ENCODE measurements at regions not wholly inside any gene's neighbourhood (a gene's known extent, or its start where the extent isn't known, plus 50 kb on each side); places are given as distances from the start of the nearest gene placed in this dataset.

DNA sequence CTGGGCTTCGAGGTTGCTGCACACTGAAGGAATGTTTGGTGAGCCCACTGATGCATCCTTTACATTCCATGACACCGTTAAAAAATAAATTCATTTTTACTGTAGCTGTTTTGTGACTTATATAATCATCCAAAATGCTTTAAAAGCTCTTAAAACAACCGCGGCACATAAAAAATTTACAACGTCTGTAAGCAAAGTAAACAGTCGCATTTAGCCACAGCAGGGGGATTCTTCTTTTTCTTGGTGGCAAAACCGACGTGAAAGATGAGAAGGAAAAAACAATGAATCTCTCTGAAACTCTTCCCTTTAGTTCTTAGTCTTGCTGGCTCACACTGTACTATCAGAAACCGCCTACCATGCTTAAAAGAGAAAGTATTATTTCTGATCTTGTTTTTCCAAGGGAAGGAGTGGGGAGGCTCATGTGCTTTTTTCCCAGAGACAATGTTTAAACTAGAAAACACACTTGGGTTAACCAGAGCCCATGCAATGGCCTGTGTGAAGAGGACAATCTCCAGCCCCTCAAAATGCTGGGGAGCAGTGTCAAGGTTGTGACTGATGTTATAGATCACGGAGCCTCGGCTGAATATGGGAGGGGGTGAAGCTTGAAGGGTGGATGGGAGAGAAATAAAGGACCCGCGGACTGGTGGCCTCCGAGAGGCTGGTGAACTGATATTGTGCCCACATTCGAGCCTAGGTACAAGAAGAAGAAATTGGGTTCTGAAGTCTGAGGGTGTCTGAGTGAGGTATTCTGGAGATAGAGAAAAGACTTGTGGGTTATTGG lies 91.1 kb downstream of the IRF8 start:
- ChIA-PET POLR2A (ENCODE audit: low non-redundant PET) (no interaction called here), CTCF (interaction anchor here (0.6 to 4.2 kb wide), 2 partner anchors 169 to 1424 kb away, joined by 3 to 63 read pairs; no protein-coding TSS in a partner anchor)
- TF ChIP-seq, protein P1, sequence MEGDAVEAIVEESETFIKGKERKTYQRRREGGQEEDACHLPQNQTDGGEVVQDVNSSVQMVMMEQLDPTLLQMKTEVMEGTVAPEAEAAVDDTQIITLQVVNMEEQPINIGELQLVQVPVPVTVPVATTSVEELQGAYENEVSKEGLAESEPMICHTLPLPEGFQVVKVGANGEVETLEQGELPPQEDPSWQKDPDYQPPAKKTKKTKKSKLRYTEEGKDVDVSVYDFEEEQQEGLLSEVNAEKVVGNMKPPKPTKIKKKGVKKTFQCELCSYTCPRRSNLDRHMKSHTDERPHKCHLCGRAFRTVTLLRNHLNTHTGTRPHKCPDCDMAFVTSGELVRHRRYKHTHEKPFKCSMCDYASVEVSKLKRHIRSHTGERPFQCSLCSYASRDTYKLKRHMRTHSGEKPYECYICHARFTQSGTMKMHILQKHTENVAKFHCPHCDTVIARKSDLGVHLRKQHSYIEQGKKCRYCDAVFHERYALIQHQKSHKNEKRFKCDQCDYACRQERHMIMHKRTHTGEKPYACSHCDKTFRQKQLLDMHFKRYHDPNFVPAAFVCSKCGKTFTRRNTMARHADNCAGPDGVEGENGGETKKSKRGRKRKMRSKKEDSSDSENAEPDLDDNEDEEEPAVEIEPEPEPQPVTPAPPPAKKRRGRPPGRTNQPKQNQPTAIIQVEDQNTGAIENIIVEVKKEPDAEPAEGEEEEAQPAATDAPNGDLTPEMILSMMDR (conservative IDR thresholded peaks at IDR 0.05; ENCODE audit: low read depth): no peak
- no peak overlapping the region for H3K27ac ChIP-seq
- no peak for DNase-seq (ENCODE audit: low spot score)

DNA sequence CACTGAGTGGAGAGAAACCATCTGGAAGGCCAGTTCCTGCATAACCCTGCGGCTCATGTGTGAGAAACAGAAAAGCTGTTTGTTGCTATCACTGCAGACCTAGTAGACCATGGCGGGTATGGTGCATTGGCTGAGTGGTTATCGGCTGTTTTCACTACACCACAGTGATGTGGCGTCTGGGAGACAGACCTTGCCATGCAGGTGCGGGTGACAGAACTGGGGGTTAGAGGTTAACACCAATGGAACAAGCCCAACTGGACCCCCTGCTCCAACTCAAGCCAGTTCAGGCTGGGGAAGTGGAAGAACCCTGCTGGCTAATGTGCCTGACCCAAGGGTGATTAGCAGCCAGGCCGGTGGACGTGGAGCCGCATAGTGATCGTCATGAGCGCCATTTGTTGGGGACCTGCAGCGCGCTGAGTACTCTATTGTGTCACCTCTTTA lies 91.9 kb downstream of the IRF8 start:
- TF ChIP-seq, protein P1 (conservative IDR thresholded peaks at IDR 0.05; ENCODE audit: low read depth): no peak
- DNase-seq (ENCODE audit: low spot score): no peak
- CTCF ChIA-PET: interaction anchor here (0.6 to 0.9 kb wide), 2 partner anchors 169 to 170 kb away, joined by 3 to 5 read pairs; no protein-coding TSS in a partner anchor
- H3K27ac ChIP-seq: no peak overlapping the region
- POLR2A ChIA-PET (ENCODE audit: low non-redundant PET): no interaction called here

DNA sequence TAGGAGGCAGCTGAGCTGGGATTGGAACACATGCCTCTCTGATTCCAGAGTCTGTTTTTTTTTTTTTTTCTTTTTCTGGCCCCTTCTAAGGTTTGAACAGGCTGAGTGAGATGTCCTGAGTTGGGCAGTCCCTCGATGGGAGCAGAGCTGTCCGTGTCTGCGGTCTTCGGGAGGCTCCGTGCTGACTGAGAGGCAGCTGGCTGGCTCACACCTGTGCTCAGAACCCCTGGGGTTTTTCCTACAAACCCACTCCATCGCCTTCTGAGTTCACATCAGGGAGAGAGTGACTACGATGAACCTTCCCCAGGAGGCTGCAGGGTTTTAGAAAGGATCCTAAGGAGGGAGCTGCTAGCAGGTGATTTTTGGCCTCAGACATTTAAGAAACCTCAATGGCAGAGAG lies 92.5 kb downstream of the IRF8 start:
- TF ChIP-seq, protein P1 (conservative IDR thresholded peaks at IDR 0.05; ENCODE audit: low read depth): no peak
- ChIA-PET CTCF (interaction anchor here (0.6 to 0.9 kb wide), 2 partner anchors 170 to 171 kb away, joined by 3 to 5 read pairs; no protein-coding TSS in a partner anchor), POLR2A (ENCODE audit: low non-redundant PET) (no interaction called here)
- no peak for DNase-seq (ENCODE audit: low spot score)
- H3K27ac ChIP-seq: no peak overlapping the region

DNA sequence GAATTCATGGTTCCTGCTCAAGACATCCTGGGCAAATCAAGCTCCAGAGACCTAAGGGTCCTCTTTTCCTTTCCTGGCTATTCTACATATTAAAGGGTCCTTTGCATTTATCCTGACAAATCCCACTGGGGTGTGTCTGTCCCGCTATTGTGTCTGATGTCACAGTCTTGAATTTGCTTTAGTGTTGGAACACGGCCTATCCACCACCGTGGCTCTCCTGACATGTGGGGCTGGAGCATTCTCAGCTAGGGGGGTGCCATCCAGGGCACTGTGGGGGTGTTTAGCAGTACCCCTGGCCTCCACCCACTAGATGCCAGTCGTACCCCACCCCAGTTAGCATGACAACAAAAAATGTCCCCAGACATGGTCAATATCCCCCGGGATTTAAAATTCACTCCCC lies 92.9 kb downstream of the IRF8 start:
- ChIA-PET CTCF (interaction anchor here (0.9 kb wide), 1 partner anchor 171 kb away, joined by 5 read pairs; no protein-coding TSS in a partner anchor), POLR2A (ENCODE audit: low non-redundant PET) (no interaction called here)
- TF ChIP-seq, protein P1 (conservative IDR thresholded peaks at IDR 0.05; ENCODE audit: low read depth): no peak
- no peak overlapping the region for H3K27ac ChIP-seq
- no peak for DNase-seq (ENCODE audit: low spot score)

DNA sequence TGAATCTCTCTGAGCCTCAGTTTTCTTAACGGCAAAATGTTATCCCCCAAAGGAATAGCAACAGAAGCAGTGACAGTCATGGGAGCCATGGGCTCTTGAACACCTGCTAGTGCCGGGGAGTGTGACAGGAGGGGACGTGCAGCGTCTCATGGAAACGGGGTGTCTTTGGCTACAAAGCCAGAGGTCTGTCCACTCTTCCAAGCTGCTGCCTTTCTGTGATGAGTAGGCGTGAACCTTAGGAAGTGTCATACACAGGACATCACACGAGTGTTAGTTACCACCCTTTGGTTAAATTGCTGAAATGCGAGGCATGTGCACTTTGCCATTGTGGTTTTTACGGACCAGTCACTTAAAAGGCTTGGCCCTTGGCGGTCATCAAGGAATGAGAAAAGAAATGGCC lies 93.4 kb downstream of the IRF8 start:
- no peak overlapping the region for H3K27ac ChIP-seq
- CTCF ChIA-PET: interaction anchor here (1.6 kb wide), 1 partner anchor 171 kb away, joined by 5 read pairs; no protein-coding TSS in a partner anchor
- POLR2A ChIA-PET (ENCODE audit: low non-redundant PET): no interaction called here
- TF ChIP-seq, protein P1 (conservative IDR thresholded peaks at IDR 0.05; ENCODE audit: low read depth): no peak
- no peak for DNase-seq (ENCODE audit: low spot score)

DNA sequence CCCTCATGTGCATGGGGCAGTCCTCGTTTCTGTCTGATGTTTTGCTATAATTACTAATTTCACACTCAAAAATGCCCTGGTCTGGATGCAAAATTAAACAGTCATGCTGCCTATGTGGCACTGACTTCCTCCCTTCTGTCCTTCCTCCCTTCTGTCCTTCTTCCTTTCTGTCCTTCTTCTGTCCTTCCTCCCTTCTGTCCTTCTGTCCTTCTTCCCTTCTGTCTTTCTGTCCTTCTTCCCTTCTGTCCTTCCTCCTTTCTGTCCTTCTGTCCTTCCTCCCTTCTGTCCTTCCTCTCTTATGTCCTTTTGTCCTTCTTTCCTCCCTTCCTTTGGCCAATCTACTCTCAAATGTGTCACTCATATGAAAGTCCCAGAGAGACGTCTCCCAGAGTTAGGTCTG lies 93.8 kb downstream of the IRF8 start:
- ChIA-PET POLR2A (ENCODE audit: low non-redundant PET) (no interaction called here), CTCF (interaction anchor here (1.6 kb wide), 1 partner anchor 171 kb away, joined by 5 read pairs; no protein-coding TSS in a partner anchor)
- no peak for DNase-seq (ENCODE audit: low spot score)
- no peak overlapping the region for H3K27ac ChIP-seq
- TF ChIP-seq, protein P1 (conservative IDR thresholded peaks at IDR 0.05; ENCODE audit: low read depth): no peak
